ENCODE measurements at regions not wholly inside any gene's neighbourhood (a gene's known extent, or its start where the extent isn't known, plus 50 kb on each side); places are given as distances from the start of the nearest gene placed in this dataset.

DNA sequence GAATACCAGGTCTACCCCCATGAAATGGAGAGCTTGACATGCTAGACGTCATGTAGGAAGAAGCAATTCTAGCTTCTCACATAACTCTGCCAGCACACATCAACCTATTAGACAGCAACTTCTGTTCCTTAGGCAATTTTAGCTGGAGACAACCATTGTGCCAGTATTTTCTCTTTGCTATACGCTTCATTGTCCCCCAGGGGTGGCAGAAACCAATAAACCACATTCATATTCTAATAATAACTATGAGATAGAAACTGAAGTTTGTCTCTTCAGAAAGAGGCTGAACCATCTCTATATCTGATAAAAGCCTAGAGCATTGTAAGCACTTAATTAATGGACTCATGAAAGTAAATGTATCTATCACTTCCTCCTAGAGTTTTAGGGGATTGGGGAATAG is 278.6 kb downstream of the FOXG1 start:
- H3K4me3 ChIP-seq (replicated peaks in 1 of 2; ENCODE audit: low read depth in 2 of 2, low read length in 2 of 2), result no peak overlapping the region
- no peak for DNase-seq (ENCODE audit: low read depth in 2 of 2)
- TF ChIP-seq, protein P1, sequence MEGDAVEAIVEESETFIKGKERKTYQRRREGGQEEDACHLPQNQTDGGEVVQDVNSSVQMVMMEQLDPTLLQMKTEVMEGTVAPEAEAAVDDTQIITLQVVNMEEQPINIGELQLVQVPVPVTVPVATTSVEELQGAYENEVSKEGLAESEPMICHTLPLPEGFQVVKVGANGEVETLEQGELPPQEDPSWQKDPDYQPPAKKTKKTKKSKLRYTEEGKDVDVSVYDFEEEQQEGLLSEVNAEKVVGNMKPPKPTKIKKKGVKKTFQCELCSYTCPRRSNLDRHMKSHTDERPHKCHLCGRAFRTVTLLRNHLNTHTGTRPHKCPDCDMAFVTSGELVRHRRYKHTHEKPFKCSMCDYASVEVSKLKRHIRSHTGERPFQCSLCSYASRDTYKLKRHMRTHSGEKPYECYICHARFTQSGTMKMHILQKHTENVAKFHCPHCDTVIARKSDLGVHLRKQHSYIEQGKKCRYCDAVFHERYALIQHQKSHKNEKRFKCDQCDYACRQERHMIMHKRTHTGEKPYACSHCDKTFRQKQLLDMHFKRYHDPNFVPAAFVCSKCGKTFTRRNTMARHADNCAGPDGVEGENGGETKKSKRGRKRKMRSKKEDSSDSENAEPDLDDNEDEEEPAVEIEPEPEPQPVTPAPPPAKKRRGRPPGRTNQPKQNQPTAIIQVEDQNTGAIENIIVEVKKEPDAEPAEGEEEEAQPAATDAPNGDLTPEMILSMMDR (IDR thresholded peaks at IDR 0.05; ENCODE audit: low read depth, low read length), result no peak

DNA sequence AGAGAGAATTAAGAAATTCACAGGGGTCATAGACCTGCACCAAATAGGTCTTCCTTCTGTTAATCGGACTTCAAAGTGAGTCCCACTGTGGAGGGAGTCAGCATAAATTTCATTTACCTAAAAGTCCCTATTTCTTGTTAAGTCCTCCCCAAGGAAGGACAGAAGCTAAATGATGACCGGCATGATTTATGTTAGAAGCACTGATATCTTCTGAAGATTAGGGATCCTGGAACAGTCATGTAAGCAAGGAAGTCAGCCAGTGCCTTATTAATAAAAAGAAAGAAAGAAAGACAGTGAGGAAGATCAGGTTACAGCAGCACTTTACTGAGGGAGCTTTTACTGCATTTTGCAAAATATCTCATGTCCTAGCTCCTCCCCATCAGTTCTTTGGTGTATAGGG is 287.5 kb downstream of the FOXG1 start:
- DNase-seq (ENCODE audit: low read depth in 2 of 2), result no peak
- H3K4me3 ChIP-seq (replicated peaks in 1 of 2; ENCODE audit: low read depth in 2 of 2, low read length in 2 of 2), result no peak overlapping the region
- TF ChIP-seq, protein P1 (IDR thresholded peaks at IDR 0.05; ENCODE audit: low read depth, low read length), result no peak

DNA sequence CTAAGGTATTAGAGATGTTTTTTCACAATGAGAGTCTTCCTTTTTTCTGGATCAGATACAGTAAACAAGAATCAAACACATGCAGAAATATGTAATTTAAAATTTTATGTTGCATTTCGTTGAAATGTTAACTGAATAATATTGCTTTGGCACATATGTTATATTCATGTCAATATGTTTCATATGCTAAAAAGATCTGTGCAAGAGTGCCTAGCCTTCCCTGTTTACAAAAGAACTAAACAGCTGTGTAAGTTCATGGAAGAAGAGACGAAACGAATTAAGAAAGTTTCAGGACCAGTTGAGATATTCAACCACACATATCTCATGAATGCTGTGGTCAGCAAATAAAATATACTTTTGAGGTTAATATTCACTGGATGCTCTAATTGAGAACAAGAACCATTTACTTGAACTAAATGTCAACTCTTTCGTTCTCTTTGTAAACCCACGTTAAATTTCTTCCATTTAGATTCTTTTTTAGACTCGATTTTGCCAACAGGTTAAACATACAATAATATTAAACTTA is 289.5 kb downstream of the FOXG1 start:
- TF ChIP-seq, protein P1 (IDR thresholded peaks at IDR 0.05; ENCODE audit: low read depth, low read length), result no peak
- no peak for DNase-seq (ENCODE audit: low read depth in 2 of 2)
- no peak overlapping the region for H3K4me3 ChIP-seq (replicated peaks in 1 of 2; ENCODE audit: low read depth in 2 of 2, low read length in 2 of 2)

DNA sequence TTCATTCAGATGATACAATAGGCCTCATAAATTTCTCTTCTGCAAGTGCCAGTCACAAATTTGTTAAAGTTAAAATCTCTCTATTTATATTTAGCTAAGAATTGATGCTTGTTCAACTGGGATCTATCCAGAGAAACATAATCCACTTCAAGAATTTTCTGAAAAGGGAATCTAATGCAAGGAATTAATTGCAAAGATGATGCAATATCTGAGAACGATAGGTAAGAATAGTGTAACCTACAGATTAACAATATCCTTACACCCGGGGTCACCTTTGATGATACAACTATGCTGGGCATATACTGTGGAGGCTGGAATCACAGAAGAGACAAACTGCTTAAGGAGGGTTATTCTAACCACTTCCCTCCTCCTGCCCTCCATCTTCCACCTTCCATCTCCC is 295.1 kb downstream of the FOXG1 start:
- H3K4me3 ChIP-seq (replicated peaks in 1 of 2; ENCODE audit: low read depth in 2 of 2, low read length in 2 of 2), result no peak overlapping the region
- no peak for DNase-seq (ENCODE audit: low read depth in 2 of 2)
- TF ChIP-seq, protein P1 (IDR thresholded peaks at IDR 0.05; ENCODE audit: low read depth, low read length), result no peak

DNA sequence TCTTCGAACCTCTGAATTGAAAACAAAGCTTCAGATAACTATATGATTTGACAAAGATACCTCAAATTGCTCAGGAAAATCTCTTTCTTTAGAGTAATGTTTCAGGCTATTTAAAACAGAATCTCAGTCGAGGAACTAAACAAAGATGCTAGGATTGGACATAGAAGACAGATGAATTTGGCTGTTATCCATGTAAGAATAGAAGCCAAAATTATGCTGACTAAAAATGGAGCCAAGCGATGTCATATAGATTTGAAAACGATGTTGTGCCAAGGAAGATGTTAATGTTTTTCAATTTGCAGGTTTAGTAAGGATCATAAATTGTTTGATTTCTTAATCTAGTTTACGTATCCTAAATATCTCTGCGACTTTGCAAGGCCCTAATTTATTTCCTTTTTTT is 295.9 kb downstream of the FOXG1 start:
- DNase-seq (ENCODE audit: low read depth in 2 of 2), result no peak
- TF ChIP-seq, protein P1 (IDR thresholded peaks at IDR 0.05; ENCODE audit: low read depth, low read length), result no peak
- H3K4me3 ChIP-seq (replicated peaks in 1 of 2; ENCODE audit: low read depth in 2 of 2, low read length in 2 of 2), result no peak overlapping the region

DNA sequence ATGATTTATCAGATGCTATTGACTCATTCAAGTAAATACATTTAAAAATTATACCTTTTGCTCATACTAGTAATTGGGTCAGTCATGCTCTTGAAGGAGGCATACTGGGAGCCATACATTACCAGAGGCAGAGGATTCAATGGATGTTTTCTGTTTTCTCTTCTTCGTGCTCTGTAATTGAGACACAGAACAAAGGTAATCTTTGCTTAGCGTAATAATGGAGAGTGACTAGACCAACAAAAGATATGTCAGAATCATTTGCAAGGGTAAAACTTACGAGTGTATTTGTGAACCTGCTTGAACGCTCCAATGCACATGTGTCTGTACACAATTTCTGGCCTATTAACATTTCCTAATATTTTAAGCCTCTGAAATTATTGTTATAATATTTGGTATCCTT is 296.4 kb downstream of the FOXG1 start:
- TF ChIP-seq, protein P1 (IDR thresholded peaks at IDR 0.05; ENCODE audit: low read depth, low read length), result no peak
- DNase-seq (ENCODE audit: low read depth in 2 of 2), result no peak
- no peak overlapping the region for H3K4me3 ChIP-seq (replicated peaks in 1 of 2; ENCODE audit: low read depth in 2 of 2, low read length in 2 of 2)

DNA sequence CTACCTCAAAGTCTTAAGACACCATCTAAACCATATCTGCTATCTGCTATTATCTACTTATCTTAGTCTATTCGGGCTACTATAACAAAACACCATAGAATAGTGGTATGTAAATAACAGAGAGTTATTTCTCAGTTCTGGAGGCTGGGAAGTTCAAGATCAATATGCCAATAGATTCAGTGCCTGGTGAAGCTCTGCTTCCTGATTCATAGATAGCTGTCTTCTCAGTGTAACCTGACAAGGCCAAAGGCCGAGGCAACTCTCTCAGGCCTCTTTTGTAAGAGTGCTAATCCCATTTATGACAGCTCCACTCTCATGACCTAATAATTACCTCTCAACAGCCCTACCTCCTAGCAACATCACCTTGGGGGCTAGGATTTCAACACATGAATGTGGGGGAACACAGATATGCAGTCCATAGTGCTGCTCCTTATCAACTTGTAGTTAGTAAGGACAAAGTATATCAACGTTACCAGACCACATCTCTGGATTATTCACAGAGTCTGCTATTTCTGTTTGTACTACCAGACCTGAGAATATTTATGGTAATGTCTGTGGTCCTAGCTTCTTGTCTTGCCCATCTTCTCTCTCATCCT is 297.8 kb downstream of the FOXG1 start:
- H3K4me3 ChIP-seq (replicated peaks in 1 of 2; ENCODE audit: low read depth in 2 of 2, low read length in 2 of 2), result no peak overlapping the region
- TF ChIP-seq, protein P1 (IDR thresholded peaks at IDR 0.05; ENCODE audit: low read depth, low read length), result no peak
- no peak for DNase-seq (ENCODE audit: low read depth in 2 of 2)

Data from cardiac fibroblast (primary cell).